ENCODE measurements at regions not wholly inside any gene's neighbourhood (a gene's known extent, or its start where the extent isn't known, plus 50 kb on each side); places are given as distances from the start of the nearest gene placed in this dataset.

DNA sequence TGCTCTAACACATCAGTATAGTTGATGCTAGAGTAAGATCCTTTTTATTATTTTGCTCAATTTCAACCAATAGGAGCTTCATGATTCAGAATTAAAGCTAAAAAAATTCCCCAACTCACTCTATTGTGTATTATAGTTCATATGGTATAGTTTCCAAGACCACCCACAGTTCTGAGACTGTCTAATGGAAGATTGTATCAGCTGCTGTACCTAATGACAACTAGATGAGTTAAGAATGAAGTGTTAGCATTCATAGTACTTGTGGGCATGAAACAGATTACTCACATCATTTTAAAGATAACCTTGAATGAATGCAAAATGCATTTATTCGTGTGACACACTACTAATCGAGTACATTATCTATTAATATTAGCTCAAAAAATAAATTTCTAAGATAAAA lies 289.9 kb upstream of the ATP11B start:
- TF ChIP-seq, protein P1, sequence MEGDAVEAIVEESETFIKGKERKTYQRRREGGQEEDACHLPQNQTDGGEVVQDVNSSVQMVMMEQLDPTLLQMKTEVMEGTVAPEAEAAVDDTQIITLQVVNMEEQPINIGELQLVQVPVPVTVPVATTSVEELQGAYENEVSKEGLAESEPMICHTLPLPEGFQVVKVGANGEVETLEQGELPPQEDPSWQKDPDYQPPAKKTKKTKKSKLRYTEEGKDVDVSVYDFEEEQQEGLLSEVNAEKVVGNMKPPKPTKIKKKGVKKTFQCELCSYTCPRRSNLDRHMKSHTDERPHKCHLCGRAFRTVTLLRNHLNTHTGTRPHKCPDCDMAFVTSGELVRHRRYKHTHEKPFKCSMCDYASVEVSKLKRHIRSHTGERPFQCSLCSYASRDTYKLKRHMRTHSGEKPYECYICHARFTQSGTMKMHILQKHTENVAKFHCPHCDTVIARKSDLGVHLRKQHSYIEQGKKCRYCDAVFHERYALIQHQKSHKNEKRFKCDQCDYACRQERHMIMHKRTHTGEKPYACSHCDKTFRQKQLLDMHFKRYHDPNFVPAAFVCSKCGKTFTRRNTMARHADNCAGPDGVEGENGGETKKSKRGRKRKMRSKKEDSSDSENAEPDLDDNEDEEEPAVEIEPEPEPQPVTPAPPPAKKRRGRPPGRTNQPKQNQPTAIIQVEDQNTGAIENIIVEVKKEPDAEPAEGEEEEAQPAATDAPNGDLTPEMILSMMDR (IDR thresholded peaks at IDR 0.05; ENCODE audit: insufficient read depth, low read length) = no peak
- TF ChIP-seq, protein P2, sequence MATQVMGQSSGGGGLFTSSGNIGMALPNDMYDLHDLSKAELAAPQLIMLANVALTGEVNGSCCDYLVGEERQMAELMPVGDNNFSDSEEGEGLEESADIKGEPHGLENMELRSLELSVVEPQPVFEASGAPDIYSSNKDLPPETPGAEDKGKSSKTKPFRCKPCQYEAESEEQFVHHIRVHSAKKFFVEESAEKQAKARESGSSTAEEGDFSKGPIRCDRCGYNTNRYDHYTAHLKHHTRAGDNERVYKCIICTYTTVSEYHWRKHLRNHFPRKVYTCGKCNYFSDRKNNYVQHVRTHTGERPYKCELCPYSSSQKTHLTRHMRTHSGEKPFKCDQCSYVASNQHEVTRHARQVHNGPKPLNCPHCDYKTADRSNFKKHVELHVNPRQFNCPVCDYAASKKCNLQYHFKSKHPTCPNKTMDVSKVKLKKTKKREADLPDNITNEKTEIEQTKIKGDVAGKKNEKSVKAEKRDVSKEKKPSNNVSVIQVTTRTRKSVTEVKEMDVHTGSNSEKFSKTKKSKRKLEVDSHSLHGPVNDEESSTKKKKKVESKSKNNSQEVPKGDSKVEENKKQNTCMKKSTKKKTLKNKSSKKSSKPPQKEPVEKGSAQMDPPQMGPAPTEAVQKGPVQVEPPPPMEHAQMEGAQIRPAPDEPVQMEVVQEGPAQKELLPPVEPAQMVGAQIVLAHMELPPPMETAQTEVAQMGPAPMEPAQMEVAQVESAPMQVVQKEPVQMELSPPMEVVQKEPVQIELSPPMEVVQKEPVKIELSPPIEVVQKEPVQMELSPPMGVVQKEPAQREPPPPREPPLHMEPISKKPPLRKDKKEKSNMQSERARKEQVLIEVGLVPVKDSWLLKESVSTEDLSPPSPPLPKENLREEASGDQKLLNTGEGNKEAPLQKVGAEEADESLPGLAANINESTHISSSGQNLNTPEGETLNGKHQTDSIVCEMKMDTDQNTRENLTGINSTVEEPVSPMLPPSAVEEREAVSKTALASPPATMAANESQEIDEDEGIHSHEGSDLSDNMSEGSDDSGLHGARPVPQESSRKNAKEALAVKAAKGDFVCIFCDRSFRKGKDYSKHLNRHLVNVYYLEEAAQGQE (IDR thresholded peaks at IDR 0.05; ENCODE audit: insufficient replicate concordance, low read depth) = no peak
- TF ChIP-seq POLR2AphosphoS5 (IDR thresholded peaks at IDR 0.05; ENCODE audit: low read depth) = no peak
- TF ChIP-seq GABPA (IDR thresholded peaks at IDR 0.05; ENCODE audit: low read depth) = no peak

Measured in HL-60 (cell line).